ENCODE measurements at regions not wholly inside any gene's neighbourhood (a gene's known extent, or its start where the extent isn't known, plus 50 kb on each side); places are given as distances from the start of the nearest gene placed in this dataset.
"Not testable (repeated sequence)": the region's sequence is repeated elsewhere in the genome, so short reads cannot be mapped to it uniquely, and the experiment has no call there.

- Mint-ChIP-seq H3K27me3 (peaks cover 3% of the 10 kb centered on the region), H3K9me3 (no peaks in the 10 kb centered on the region), H3K4me1 (no peaks in the 10 kb centered on the region), H3K36me3 (ENCODE audit: low read depth) (no peaks in the 10 kb centered on the region), H3K27ac (no peak overlapping the region), H3K4me3 (no peak overlapping the region)
- no peak for ATAC-seq (replicated peaks)
Measured at GRCh38 chr5:6286404-6286803, 91.9 kb downstream of the MED10 start.

GRCh38 chr5:6284491-6284890 lies 93.9 kb downstream of the MED10 start:
- H3K4me1 Mint-ChIP-seq; ATAC-seq (replicated peaks): not testable (repeated sequence)

GRCh38 chr5:6282352-6282751 lies 96.0 kb downstream of the MED10 start:
- Mint-ChIP-seq H3K9me3 (no peaks in the 10 kb centered on the region), H3K4me1 (no peaks in the 10 kb centered on the region), H3K27ac (no peak overlapping the region), H3K27me3 (peaks cover 17% of the 10 kb centered on the region), H3K36me3 (ENCODE audit: low read depth) (no peaks in the 10 kb centered on the region), H3K4me3 (no peak overlapping the region)
- no peak for ATAC-seq (replicated peaks)

More at GRCh38 chr5:6284491-6284890, 93.9 kb downstream of the MED10 start:
- H3K27ac Mint-ChIP-seq; H3K36me3 Mint-ChIP-seq (ENCODE audit: low read depth); H3K4me3 Mint-ChIP-seq; H3K9me3 Mint-ChIP-seq: not testable (repeated sequence)
- H3K27me3 Mint-ChIP-seq, result peaks cover 11% of the 10 kb centered on the region

- Mint-ChIP-seq H3K9me3 (no peaks in the 10 kb centered on the region), H3K4me3 (no peak overlapping the region), H3K27me3 (peaks cover 20% of the 10 kb centered on the region), H3K27ac (no peak overlapping the region), H3K4me1 (no peaks in the 10 kb centered on the region), H3K36me3 (ENCODE audit: low read depth) (no peaks in the 10 kb centered on the region)
- no peak for ATAC-seq (replicated peaks)
Measured at GRCh38 chr5:6281818-6282217, 96.5 kb downstream of the MED10 start.

- H3K27me3 Mint-ChIP-seq, result peaks cover 20% of the 10 kb centered on the region
- H3K36me3 Mint-ChIP-seq (ENCODE audit: low read depth), result no peaks in the 10 kb centered on the region
- H3K27ac Mint-ChIP-seq, result no peak overlapping the region
- no peak overlapping the region for H3K4me3 Mint-ChIP-seq
- H3K9me3 Mint-ChIP-seq, result no peaks in the 10 kb centered on the region
- no peaks in the 10 kb centered on the region for H3K4me1 Mint-ChIP-seq
- ATAC-seq (replicated peaks), result no peak
Measured at GRCh38 chr5:6280425-6281100, 97.8 kb downstream of the MED10 start.

GRCh38 chr5:6279607-6280006 lies 98.7 kb downstream of the MED10 start:
- no peak for ATAC-seq (replicated peaks)
- no peak overlapping the region for H3K4me3 Mint-ChIP-seq
- no peaks in the 10 kb centered on the region for H3K4me1 Mint-ChIP-seq
- no peaks in the 10 kb centered on the region for H3K36me3 Mint-ChIP-seq (ENCODE audit: low read depth)
- H3K9me3 Mint-ChIP-seq, result no peaks in the 10 kb centered on the region
- H3K27me3 Mint-ChIP-seq, result peaks cover 20% of the 10 kb centered on the region
- H3K27ac Mint-ChIP-seq, result no peak overlapping the region

DNA sequence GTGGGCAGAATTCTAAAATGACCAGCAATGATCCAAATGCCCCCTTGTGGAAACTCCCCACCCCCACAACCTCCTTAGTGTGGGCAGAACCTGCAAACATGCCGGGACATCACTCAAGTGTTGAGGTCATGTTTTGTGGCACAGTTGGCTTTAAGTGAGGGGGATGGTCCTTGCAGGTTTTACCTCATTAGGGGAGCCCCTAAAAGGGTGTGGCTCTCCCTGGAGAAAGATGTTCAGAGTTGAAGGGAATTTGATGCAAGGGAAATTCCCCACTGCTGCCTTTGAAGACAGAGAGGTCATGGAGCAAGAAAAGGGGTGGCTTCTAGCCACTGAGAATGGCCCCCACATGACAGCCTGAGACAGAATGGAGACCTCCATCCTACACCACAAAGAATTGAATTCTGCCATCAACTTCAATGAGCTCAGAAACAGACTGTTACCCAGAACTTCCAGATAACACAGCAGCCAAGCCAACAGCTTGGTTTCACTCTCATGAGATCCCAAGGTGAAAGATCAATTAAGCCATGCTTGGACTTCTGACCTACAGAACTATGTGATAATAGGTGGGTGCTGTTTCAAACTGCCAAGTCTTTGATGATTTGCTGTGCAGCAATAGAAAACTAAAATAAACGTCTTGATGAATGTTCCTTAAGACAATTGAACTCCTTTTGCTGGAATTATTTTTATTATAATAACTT lies 103.4 kb downstream of the MED10 start:
- H3K4me3 Mint-ChIP-seq, result no peak overlapping the region
- no peak overlapping the region for H3K27ac Mint-ChIP-seq
- H3K9me3 Mint-ChIP-seq, result no peaks in the 10 kb centered on the region
- ATAC-seq (replicated peaks), result peak; percentile 59
- H3K4me1 Mint-ChIP-seq, result no peaks in the 10 kb centered on the region
- peaks cover 27% of the 10 kb centered on the region for H3K27me3 Mint-ChIP-seq
- no peaks in the 10 kb centered on the region for H3K36me3 Mint-ChIP-seq (ENCODE audit: low read depth)

GRCh38 chr5:6273749-6274148 lies 104.6 kb downstream of the MED10 start:
- peak; percentile 16 for ATAC-seq (replicated peaks)
- H3K27ac Mint-ChIP-seq, result peak overlapping the region; percentile 25
- no peaks in the 10 kb centered on the region for H3K36me3 Mint-ChIP-seq (ENCODE audit: low read depth)
- no peaks in the 10 kb centered on the region for H3K9me3 Mint-ChIP-seq
- H3K4me3 Mint-ChIP-seq, result peak overlapping the region; percentile 28
- H3K27me3 Mint-ChIP-seq, result peaks cover 22% of the 10 kb centered on the region
- H3K4me1 Mint-ChIP-seq, result no peaks in the 10 kb centered on the region

GRCh38 chr5:6273090-6273735 lies 105.1 kb downstream of the MED10 start:
- Mint-ChIP-seq H3K9me3 (no peaks in the 10 kb centered on the region), H3K4me1 (no peaks in the 10 kb centered on the region), H3K27ac (peak overlapping the region; percentile 25), H3K27me3 (peaks cover 22% of the 10 kb centered on the region), H3K36me3 (ENCODE audit: low read depth) (no peaks in the 10 kb centered on the region), H3K4me3 (peak overlapping the region; percentile 28)
- ATAC-seq (replicated peaks), result peak; percentile 67

DNA sequence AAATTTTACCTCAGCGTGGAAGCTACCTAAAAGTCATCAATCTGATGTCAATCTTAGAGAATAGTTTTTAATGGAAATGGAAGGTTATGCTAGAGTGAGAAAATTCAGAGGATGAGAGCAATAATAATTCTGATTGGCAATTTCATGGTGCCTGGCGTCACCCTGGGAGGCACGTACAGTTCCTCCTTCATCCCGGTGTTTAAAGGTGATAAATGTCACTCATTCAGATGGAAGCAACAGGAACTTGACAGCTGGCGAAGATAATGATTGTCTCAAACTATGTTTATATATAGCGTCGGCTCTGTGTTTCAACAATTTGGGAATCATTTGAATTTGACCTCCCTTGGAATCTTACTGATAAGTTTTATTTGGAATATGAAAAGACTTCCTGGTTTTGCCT lies 108.4 kb downstream of the MED10 start:
- Mint-ChIP-seq H3K4me1 (no peaks in the 10 kb centered on the region), H3K27ac (no peak overlapping the region), H3K9me3 (no peaks in the 10 kb centered on the region), H3K4me3 (no peak overlapping the region), H3K27me3 (peaks cover 20% of the 10 kb centered on the region), H3K36me3 (ENCODE audit: low read depth) (no peaks in the 10 kb centered on the region)
- ATAC-seq (replicated peaks), result no peak

- Mint-ChIP-seq H3K4me3 (no peak overlapping the region), H3K27ac (no peak overlapping the region), H3K9me3 (no peaks in the 10 kb centered on the region), H3K4me1 (no peaks in the 10 kb centered on the region), H3K27me3 (peaks cover 11% of the 10 kb centered on the region), H3K36me3 (ENCODE audit: low read depth) (no peaks in the 10 kb centered on the region)
- ATAC-seq (replicated peaks), result no peak
Measured at GRCh38 chr5:6266671-6267197, 111.6 kb downstream of the MED10 start.

DNA sequence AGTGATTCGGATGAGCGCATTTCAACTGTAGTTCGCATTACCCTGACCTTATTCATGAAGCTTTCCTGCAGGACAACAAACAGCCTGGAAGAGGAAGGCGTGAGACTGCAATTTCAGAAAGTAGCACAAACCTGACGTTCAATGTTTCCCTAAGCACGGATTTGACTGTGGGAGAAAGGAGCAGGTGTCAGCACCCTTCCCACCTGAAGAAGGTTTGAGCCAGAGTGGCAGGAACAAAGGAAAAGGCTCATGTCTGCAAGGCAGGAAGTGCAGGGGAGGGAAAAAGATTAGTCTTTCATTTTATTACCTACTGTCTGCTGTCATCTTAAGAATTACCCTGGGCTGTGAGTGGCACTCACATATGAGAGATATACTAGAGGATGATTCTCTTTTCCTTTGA lies 114.0 kb downstream of the MED10 start:
- Mint-ChIP-seq H3K4me3 (no peak overlapping the region), H3K36me3 (ENCODE audit: low read depth) (no peaks in the 10 kb centered on the region)

DNA sequence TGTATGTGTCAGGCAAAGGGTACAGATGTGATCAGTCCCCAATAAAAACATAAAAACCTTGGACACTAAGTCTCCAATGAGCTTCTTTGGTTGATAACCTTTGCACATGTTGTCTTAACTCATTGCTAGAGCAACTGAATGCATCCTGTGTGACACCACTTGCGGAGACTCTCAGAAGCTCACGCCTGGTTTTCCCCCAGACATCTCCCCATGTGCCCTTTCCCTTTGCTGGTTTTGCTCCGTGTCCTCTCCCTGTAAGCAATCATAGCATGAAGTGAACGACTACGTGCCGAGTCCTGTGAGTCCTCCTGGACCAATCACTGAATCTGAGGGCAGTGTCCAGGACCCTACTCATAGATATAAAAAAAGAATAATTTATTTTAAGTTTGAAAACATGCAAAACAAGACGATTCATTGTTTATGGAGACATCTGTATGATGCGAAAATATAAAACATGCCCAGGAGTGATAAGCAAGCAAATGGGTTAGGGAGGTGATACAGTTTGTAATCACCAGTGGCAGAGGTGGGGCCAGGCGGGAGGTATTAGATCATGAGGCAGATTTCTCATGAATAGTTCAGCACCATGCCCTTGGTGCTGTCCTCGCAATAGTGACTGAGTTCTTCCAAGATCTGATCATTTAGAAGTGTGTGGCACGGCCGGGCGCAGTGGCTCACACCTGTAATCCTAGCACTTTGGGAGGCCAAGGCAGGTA lies 115.5 kb downstream of the MED10 start:
- H3K4me3 Mint-ChIP-seq, result no peak overlapping the region
- peak; percentile 41 for ATAC-seq (replicated peaks)
- peaks cover 20% of the 10 kb centered on the region for H3K27me3 Mint-ChIP-seq
- H3K27ac Mint-ChIP-seq, result no peak overlapping the region
- H3K4me1 Mint-ChIP-seq, result no peaks in the 10 kb centered on the region
- no peaks in the 10 kb centered on the region for H3K36me3 Mint-ChIP-seq (ENCODE audit: low read depth)
- no peaks in the 10 kb centered on the region for H3K9me3 Mint-ChIP-seq

More for the DNA sequence above, 114.0 kb downstream of the MED10 start:
- Mint-ChIP-seq H3K4me1 (no peaks in the 10 kb centered on the region), H3K27me3 (peaks cover 19% of the 10 kb centered on the region), H3K9me3 (no peaks in the 10 kb centered on the region), H3K27ac (no peak overlapping the region)
- no peak for ATAC-seq (replicated peaks)

DNA sequence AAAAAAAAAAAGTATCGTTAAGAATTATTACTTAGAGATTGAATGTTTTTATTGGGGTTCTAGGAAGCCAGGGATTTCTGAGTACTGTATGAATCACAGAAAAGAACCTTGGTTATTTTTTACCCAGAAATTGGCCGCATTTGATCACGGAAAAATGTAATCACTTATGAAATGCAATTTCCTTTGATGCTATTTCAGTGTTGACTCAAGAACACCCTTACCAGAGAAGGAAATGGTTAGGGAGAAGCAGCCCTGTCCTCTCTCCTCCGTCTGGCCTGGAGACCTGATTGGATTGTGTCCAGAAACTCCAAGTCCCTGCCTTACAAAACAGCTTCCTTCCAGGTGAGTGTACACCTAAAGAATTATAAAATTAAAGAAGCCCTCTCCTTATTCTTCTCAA lies 116.7 kb downstream of the MED10 start:
- H3K27ac Mint-ChIP-seq, result peak overlapping the region; percentile 68
- H3K9me3 Mint-ChIP-seq, result no peaks in the 10 kb centered on the region
- no peaks in the 10 kb centered on the region for H3K4me1 Mint-ChIP-seq
- H3K27me3 Mint-ChIP-seq, result peaks cover 20% of the 10 kb centered on the region
- no peaks in the 10 kb centered on the region for H3K36me3 Mint-ChIP-seq (ENCODE audit: low read depth)
- H3K4me3 Mint-ChIP-seq, result peak overlapping the region; percentile 36
- peak; percentile 80 for ATAC-seq (replicated peaks)
